K562 (cell line): ENCODE measurements at regions not wholly inside any gene's neighbourhood (a gene's known extent, or its start where the extent isn't known, plus 50 kb on each side); places are given as distances from the start of the nearest gene placed in this dataset.

ENCODE experiments used
- ATAC-seq: fragments of 200-7000 bp; cut with Tn5 transposase; 3 replicates; pipeline ENCODE4 v1.9.1; 2020; ENCODE audit warnings: moderate library complexity
- BruUV-seq: library from RNA; stranded (reverse); fragments of 400-500 nt; replicated peaks from 2 replicates; lab custom pipeline; 2021; lab: Mats Ljungman, UMichigan
- CTCF ChIA-PET: fragments of 300-600 bp; formaldehyde crosslinking; extraction: SDS; loops from one replicate; lab custom pipeline; 2021; ENCODE audit warnings: low intra/inter-chr PET ratio; lab: Yijun Ruan, JAX
- POLR2A ChIA-PET: fragments of 300-600, 350-650 bp; sonication (Branson Sonifier 250); formaldehyde crosslinking; extraction: SDS; loops from one replicate; lab custom pipeline; 2021; ENCODE audit warnings: antibody characterized with exemption, inconsistent platforms; lab: Yijun Ruan, JAX
- DNase-seq, 4 experiments: peaks; one replicate each; pipeline versions ENCODE4 v3.0.0 to v3.0.0-alpha.2; 2011 to 2018; ENCODE audit warnings: low spot score in 3 of 4, mixed read lengths in 3 of 4; ENCODE audit errors: extremely low read depth in 1 of 4
- FAIRE-seq: peaks from 2 replicates; lab custom pipeline; 2011; peaks lifted over from hg19 to GRCh38; lab: Jason Lieb, UNC
- H2AFZ ChIP-seq: 2 replicates; pipeline ENCODE4 v1.6.0; 2011; ENCODE audit warnings: low read depth, low read length, control low read depth, inconsistent platforms
- H3K27ac ChIP-seq: fragments of 200-600 bp; 3 replicates; pipeline ENCODE4 v1.8.0; 2011; ENCODE audit warnings: low read depth, mild to moderate bottlenecking, control low read depth, inconsistent platforms, low read length, moderate library complexity, mixed read lengths; ENCODE audit errors: extremely low read depth
- H3K27me3 ChIP-seq, 2 experiments: fragments of 300-600 bp in 1 of 2; 2 replicates in 1 of 2; 3 replicates in 1 of 2; pipeline versions ENCODE4 v1.6.0 to v1.8.0; 2011; ENCODE audit warnings: inconsistent platforms in 2 of 2, low read length in 2 of 2, mild to moderate bottlenecking in 1 of 2, mixed read lengths in 1 of 2, moderate library complexity in 1 of 2; ENCODE audit not compliant: control insufficient read depth in 2 of 2, insufficient read depth in 2 of 2
- H3K36me3 ChIP-seq: fragments of 300-600 bp; 3 replicates; pipeline ENCODE4 v1.8.0; 2011; ENCODE audit warnings: mild to moderate bottlenecking, low read length, inconsistent platforms; ENCODE audit not compliant: control insufficient read depth, insufficient read depth
- H3K4me1 ChIP-seq, 2 experiments: fragments of 200-600 bp in 1 of 2; replicated peaks in 1 of 2; 2 replicates in 1 of 2; 3 replicates in 1 of 2; pipeline versions ENCODE4 v1.5.1 to v1.8.0; 2011; ENCODE audit warnings: inconsistent platforms in 2 of 2, low read length in 2 of 2, mild to moderate bottlenecking in 1 of 2, mixed read lengths in 1 of 2, moderate library complexity in 1 of 2; ENCODE audit not compliant: control insufficient read depth in 2 of 2, insufficient read depth in 2 of 2
- H3K4me2 ChIP-seq: 2 replicates; pipeline ENCODE4 v1.6.1; 2011; ENCODE audit warnings: low read length, control low read depth, inconsistent platforms, mixed read lengths; ENCODE audit not compliant: insufficient read depth
- H3K4me3 ChIP-seq: fragments of 200-600 bp; sonication (generic), shearing (Covaris generic); 2 replicates; pipeline ENCODE4 v1.5.1; 2016; ENCODE audit warnings: control low read depth, inconsistent platforms
- H3K79me2 ChIP-seq: fragments of 200-600 bp; 3 replicates; pipeline ENCODE4 v1.8.0; 2011; ENCODE audit warnings: low read length, inconsistent platforms; ENCODE audit not compliant: control insufficient read depth, insufficient read depth
- H3K9ac ChIP-seq, 2 experiments: 2 replicates each; pipeline versions ENCODE4 v1.6.0 to v1.6.1; 2011; ENCODE audit warnings: low read depth in 2 of 2, low read length in 2 of 2, control low read depth in 1 of 2, inconsistent platforms in 1 of 2, mild to moderate bottlenecking in 1 of 2, mixed read lengths in 1 of 2; ENCODE audit not compliant: insufficient read depth in 1 of 2
- H3K9me1 ChIP-seq: one replicate; pipeline ENCODE4 v1.6.0; 2011; ENCODE audit warnings: inconsistent platforms, mild to moderate bottlenecking, low read length, moderate library complexity; ENCODE audit not compliant: control insufficient read depth, insufficient read depth
- H3K9me3 ChIP-seq: replicated peaks from 2 replicates; pipeline ENCODE4 v1.5.1; 2011; ENCODE audit warnings: low read depth, low read length, inconsistent platforms; ENCODE audit not compliant: control insufficient read depth, insufficient read depth
- H4K20me1 ChIP-seq: replicated peaks from 2 replicates; pipeline ENCODE4 v1.6.1; 2011; ENCODE audit warnings: low read length, inconsistent platforms, mixed read lengths; ENCODE audit not compliant: control insufficient read depth, insufficient read depth
- ARID2 ChIP-seq: fragments of 450-650 bp; IDR thresholded peaks from 2 replicates; pipeline ENCODE4 v1.6.1; 2017; ENCODE audit warnings: antibody characterized with exemption, mild to moderate bottlenecking
- CTBP1 ChIP-seq: fragments of 450-650 bp; IDR thresholded peaks from 2 replicates; pipeline ENCODE4 v1.6.1; 2016; ENCODE audit warnings: borderline replicate concordance
- FUS ChIP-seq: fragments of 200-400 bp; formaldehyde crosslinking; optimal IDR thresholded peaks from 2 replicates; pipeline ENCODE3; 2017; ENCODE audit warnings: low read depth, low read length
- SUPT5H ChIP-seq: fragments of 450-650 bp; IDR thresholded peaks from 2 replicates; pipeline ENCODE4 v1.6.1; 2016
- ZNF511 ChIP-seq: sonication (generic); formaldehyde crosslinking; IDR thresholded peaks from 2 replicates; pipeline ENCODE4 v1.8.0; 2022; ENCODE audit warnings: mild to moderate bottlenecking, missing genetic modification reagents
- ZSCAN29 ChIP-seq: fragments of 450-650 bp; IDR thresholded peaks from 2 replicates; pipeline ENCODE4 v1.6.1; 2017
- WGBS: fragments of 100-300 bp; shearing (Covaris generic); methylation state at CpG from one replicate; pipeline ENCODE4 v1.1.6; 2016; ENCODE audit warnings: low coverage, mixed read lengths; ENCODE audit not compliant: insufficient coverage; ENCODE audit errors: missing lambda C conversion rate; 5-methylcytosine and 5-hydroxymethylcytosine counted together
- in situ Hi-C: fragments of 300-500 bp; cut with MboI; formaldehyde crosslinking; loops from 4 replicates; pipeline ENCODE4 v1.15.0; 2018; ENCODE audit warnings: inconsistent platforms, mixed read lengths
- intact Hi-C: fragments of 100-400 bp; cut with micrococcal nuclease; formaldehyde crosslinking; loops from 2 replicates; pipeline ENCODE4 v1.14.2; 2022
- TF ChIP-seq, protein P1 (sequence below): sonication (generic); formaldehyde crosslinking; IDR thresholded peaks from 2 replicates; pipeline ENCODE4 v1.8.0; 2022; ENCODE audit warnings: mild to moderate bottlenecking, missing genetic modification reagents

DNA sequence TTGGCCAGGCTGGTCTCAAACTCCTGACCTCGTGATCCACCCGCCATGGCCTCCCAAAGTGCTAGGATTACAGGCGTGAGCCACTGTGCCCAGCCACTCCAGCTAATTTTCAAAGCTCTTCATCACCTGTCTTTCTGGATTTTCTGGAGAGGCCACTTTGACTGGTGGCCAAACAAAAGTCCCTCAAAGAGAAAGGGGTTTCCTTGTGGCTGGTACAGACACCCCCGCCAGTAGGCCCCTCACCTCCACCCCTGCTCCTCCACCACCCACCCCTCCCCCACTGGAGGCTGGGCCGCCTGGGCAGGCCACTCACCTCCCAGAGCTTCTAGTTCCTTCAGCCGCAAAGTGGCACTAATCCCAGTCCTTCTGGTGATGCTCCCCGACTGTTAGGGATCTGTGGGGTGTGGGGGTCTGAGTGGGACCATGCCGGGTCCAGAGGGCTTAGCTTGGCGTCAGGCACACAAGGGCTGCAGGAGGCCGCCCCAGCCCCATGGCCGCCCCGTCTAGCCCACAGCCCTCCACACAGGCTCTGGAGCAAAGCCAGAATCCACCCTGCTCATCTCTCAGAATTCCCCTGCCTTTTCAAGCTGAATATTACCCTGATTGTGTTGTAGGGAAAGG, 182.0 kb upstream of the IER5L start:
- intact Hi-C loops: no loop called here
- 28% methylated on average over 11 of the region's 12 CpGs for WGBS
- DNase-seq: no peak
- no peak for ATAC-seq
- BruUV-seq: no TSS peak
- Histone ChIP-seq H4K20me1 (no peaks in the 10 kb centered on the region), H3K36me3 (no peaks in the 10 kb centered on the region), H3K9ac (no peak overlapping the region; a peak in 1 of 4 replicates), H2AFZ (no peak overlapping the region), H3K79me2 (no peaks in the 10 kb centered on the region), H3K4me1 (peaks cover 0 to 27% of the 10 kb centered on the region in 2 experiments; a peak in 2 of 5 replicates), H3K27ac (no peak overlapping the region)
- FAIRE-seq: no peak
- TF ChIP-seq ARID2: no peak
- TF ChIP-seq ZNF511 (CRISPR knock-in tag): no peak
- TF ChIP-seq FUS: no peak
- TF ChIP-seq SUPT5H: no peak
- TF ChIP-seq, protein P1, sequence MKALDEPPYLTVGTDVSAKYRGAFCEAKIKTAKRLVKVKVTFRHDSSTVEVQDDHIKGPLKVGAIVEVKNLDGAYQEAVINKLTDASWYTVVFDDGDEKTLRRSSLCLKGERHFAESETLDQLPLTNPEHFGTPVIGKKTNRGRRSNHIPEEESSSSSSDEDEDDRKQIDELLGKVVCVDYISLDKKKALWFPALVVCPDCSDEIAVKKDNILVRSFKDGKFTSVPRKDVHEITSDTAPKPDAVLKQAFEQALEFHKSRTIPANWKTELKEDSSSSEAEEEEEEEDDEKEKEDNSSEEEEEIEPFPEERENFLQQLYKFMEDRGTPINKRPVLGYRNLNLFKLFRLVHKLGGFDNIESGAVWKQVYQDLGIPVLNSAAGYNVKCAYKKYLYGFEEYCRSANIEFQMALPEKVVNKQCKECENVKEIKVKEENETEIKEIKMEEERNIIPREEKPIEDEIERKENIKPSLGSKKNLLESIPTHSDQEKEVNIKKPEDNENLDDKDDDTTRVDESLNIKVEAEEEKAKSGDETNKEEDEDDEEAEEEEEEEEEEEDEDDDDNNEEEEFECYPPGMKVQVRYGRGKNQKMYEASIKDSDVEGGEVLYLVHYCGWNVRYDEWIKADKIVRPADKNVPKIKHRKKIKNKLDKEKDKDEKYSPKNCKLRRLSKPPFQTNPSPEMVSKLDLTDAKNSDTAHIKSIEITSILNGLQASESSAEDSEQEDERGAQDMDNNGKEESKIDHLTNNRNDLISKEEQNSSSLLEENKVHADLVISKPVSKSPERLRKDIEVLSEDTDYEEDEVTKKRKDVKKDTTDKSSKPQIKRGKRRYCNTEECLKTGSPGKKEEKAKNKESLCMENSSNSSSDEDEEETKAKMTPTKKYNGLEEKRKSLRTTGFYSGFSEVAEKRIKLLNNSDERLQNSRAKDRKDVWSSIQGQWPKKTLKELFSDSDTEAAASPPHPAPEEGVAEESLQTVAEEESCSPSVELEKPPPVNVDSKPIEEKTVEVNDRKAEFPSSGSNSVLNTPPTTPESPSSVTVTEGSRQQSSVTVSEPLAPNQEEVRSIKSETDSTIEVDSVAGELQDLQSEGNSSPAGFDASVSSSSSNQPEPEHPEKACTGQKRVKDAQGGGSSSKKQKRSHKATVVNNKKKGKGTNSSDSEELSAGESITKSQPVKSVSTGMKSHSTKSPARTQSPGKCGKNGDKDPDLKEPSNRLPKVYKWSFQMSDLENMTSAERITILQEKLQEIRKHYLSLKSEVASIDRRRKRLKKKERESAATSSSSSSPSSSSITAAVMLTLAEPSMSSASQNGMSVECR (CRISPR knock-in tag): no peak
- no peak for TF ChIP-seq CTBP1
- no peak for TF ChIP-seq ZSCAN29
- TF ChIP-seq, all 486 proteins: peak for 0
- no peak overlapping the region for H3K4me3 ChIP-seq
- H3K27me3 ChIP-seq: peaks cover 4 to 45% of the 10 kb centered on the region in 2 experiments; a peak in 3 of 5 replicates
- H3K4me2 ChIP-seq: no peak overlapping the region
- no peaks in the 10 kb centered on the region for H3K9me1 ChIP-seq
- no peaks in the 10 kb centered on the region for H3K9me3 ChIP-seq
- CTCF ChIA-PET: no interaction called here
- POLR2A ChIA-PET: interaction anchor here (0.5 to 0.7 kb wide), 6 partner anchors 9 to 264 kb away, joined by 3 read pairs; no protein-coding TSS in a partner anchor
- in situ Hi-C loops: no loop called here
